ENCODE measurements at regions not wholly inside any gene's neighbourhood (a gene's known extent, or its start where the extent isn't known, plus 50 kb on each side); places are given as distances from the start of the nearest gene placed in this dataset.

DNA sequence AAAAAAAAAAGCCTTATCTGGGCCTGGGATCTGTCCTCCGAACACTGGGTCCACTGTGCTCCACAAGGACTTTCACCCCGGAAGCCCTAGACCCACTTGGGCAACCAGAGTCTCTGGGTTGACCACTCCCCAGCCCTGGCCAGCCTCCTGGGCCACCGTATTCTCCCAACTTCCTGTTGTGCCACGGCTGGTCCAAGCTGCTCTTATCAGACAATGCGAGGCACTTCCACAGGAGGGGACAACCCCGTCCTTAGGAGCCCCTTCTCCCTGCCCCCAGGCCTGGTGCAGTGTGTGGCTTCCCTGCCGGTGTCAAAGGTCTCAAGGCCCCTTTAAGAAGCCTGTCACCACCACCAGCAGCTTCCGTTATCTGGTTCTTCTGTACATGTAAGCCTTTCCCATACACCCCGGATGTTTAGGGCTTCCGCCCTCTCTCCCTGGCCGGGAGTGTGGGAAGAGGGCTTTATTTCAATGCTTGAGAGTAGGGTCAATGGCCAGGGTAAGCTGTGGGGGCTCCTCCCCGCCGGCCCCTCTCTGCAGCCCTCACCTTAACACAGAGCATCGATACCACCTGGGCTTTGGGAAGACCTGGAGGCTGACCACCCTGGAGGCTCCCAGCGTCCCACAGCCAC, 313.0 kb downstream of the SEC14L1 start:
- Histone ChIP-seq H3K4me1 (ENCODE audit: control insufficient read depth in 4 of 4, insufficient read depth in 4 of 4, low read length in 3 of 4) (peaks cover 39 to 64% (median 46%) of the 10 kb centered on the region in 4 donors), H3K9me3 (ENCODE audit: control insufficient read depth in 4 of 4, low read length in 3 of 4) (no peaks in the 10 kb centered on the region), H3K9ac (ENCODE audit: low read depth in 1 of 2, low read length in 2 of 2) (peak overlapping the region; percentile 32 to 47), H3K27ac (ENCODE audit: low read depth in 1 of 2, low read length in 2 of 2) (peak overlapping the region; percentile 65 to 82), H3K36me3 (ENCODE audit: control insufficient read depth in 4 of 4, insufficient read depth in 3 of 4, low read depth in 1 of 4, low read length in 3 of 4) (no peaks in the 10 kb centered on the region), H3K4me3 (ENCODE audit: low read depth in 1 of 3, low read length in 3 of 3) (peak overlapping the region in 2 of 3 donors; percentile 3 to 38), H3K27me3 (ENCODE audit: control insufficient read depth in 4 of 4, insufficient read depth in 4 of 4, low read length in 3 of 4) (no peaks in the 10 kb centered on the region)
- peak; percentile 21 for TF ChIP-seq YY1 (IDR thresholded peaks at IDR 0.05)
- TF ChIP-seq GABPA (IDR thresholded peaks at IDR 0.05 in 1 of 2, conservative IDR thresholded peaks at IDR 0.05 in 1 of 2): peak; percentile 56 to 81
- no peak for TF ChIP-seq FOXA1 (IDR thresholded peaks at IDR 0.05)
- no peak for TF ChIP-seq TAF1 (conservative IDR thresholded peaks at IDR 0.05)
- no peak for TF ChIP-seq CTCF (IDR thresholded peaks at IDR 0.05; ENCODE audit: low read depth, low read length, missing input control)
- no peak for TF ChIP-seq REST (IDR thresholded peaks at IDR 0.05)
- peak; percentile 71 for TF ChIP-seq NR2F2 (IDR thresholded peaks at IDR 0.05)
- no peak for TF ChIP-seq FOXA2 (IDR thresholded peaks at IDR 0.05)
- peak; percentile 83 to 91 for TF ChIP-seq RXRA (IDR thresholded peaks at IDR 0.05)
- TF ChIP-seq JUND (IDR thresholded peaks at IDR 0.05): peak in 1 of 2 donors; percentile 38
- peak in 1 of 2 donors; percentile 34 for TF ChIP-seq RAD21 (IDR thresholded peaks at IDR 0.05)
- peak; percentile 52 to 55 for TF ChIP-seq EGR1 (IDR thresholded peaks at IDR 0.05; ENCODE audit: low read depth in 2 of 2)
- TF ChIP-seq ATF3 (IDR thresholded peaks at IDR 0.05): no peak
- TF ChIP-seq, protein P1, sequence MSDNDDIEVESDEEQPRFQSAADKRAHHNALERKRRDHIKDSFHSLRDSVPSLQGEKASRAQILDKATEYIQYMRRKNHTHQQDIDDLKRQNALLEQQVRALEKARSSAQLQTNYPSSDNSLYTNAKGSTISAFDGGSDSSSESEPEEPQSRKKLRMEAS (IDR thresholded peaks at IDR 0.05): peak; percentile 88
- peak; percentile 92 to 97 for TF ChIP-seq HNF4A (conservative IDR thresholded peaks at IDR 0.05)
- peak; percentile 79 for TF ChIP-seq SP1 (IDR thresholded peaks at IDR 0.05)
- TF ChIP-seq, protein P2, sequence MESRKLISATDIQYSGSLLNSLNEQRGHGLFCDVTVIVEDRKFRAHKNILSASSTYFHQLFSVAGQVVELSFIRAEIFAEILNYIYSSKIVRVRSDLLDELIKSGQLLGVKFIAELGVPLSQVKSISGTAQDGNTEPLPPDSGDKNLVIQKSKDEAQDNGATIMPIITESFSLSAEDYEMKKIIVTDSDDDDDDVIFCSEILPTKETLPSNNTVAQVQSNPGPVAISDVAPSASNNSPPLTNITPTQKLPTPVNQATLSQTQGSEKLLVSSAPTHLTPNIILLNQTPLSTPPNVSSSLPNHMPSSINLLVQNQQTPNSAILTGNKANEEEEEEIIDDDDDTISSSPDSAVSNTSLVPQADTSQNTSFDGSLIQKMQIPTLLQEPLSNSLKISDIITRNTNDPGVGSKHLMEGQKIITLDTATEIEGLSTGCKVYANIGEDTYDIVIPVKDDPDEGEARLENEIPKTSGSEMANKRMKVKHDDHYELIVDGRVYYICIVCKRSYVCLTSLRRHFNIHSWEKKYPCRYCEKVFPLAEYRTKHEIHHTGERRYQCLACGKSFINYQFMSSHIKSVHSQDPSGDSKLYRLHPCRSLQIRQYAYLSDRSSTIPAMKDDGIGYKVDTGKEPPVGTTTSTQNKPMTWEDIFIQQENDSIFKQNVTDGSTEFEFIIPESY (IDR thresholded peaks at IDR 0.05): no peak
- peak; percentile 95 for TF ChIP-seq HNF4G (IDR thresholded peaks at IDR 0.05)
- 24% methylated on average over 15 of the region's 15 CpGs for WGBS
- no peak for DNase-seq (ENCODE audit: low spot score)

All from liver (tissue), 8 donors.